HAP-1 (cell line): ENCODE measurements at regions not wholly inside any gene's neighbourhood (a gene's known extent, or its start where the extent isn't known, plus 50 kb on each side); places are given as distances from the start of the nearest gene placed in this dataset.

Experiments used
- DNase-seq, 2 experiments: peaks; one replicate each; pipeline ENCODE4 v3.0.0-alpha.2; 2016 to 2020; ENCODE audit warnings: low spot score in 2 of 2
- H3K27me3 ChIP-seq: fragments of 250-450 bp; sonication (Bioruptor Pico); 2 replicates; pipeline ENCODE4 v1.5.1; 2020; ENCODE audit warnings: low read depth, mild to moderate bottlenecking, moderate library complexity
- H3K36me3 ChIP-seq: fragments of 250-450 bp; sonication (Bioruptor Pico); replicated peaks from 2 replicates; pipeline ENCODE4 v1.5.1; 2020; ENCODE audit warnings: mild to moderate bottlenecking
- H3K4me1 ChIP-seq: fragments of 250-450 bp; sonication (Bioruptor Pico); 2 replicates; pipeline ENCODE4 v1.5.1; 2020; ENCODE audit warnings: mild to moderate bottlenecking
- H3K4me3 ChIP-seq: fragments of 250-450 bp; sonication (Bioruptor Pico); 2 replicates; pipeline ENCODE4 v1.5.1; 2020; ENCODE audit warnings: mild to moderate bottlenecking, moderate library complexity
- H3K9me3 ChIP-seq: fragments of 250-450 bp; sonication (Bioruptor Pico); 2 replicates; pipeline ENCODE4 v1.5.1; 2020; ENCODE audit warnings: mild to moderate bottlenecking, moderate library complexity
- in situ Hi-C: fragments of 300-500 bp; cut with MboI; formaldehyde crosslinking; loops from 3 replicates; pipeline ENCODE4 v1.14.3; 2020; ENCODE audit warnings: low sequenced_read_pairs, inconsistent platforms, mixed read lengths

- H3K27me3 ChIP-seq = no peaks in the 10 kb centered on the region; the same call in 1 of the 2 replicates
- no peak for DNase-seq
- in situ Hi-C loops = no loop called here
Measured at GRCh38 chr15:59879506-59880265, 124.4 kb upstream of the FOXB1 start.

GRCh38 chr15:59876140-59876539 lies 128.0 kb upstream of the FOXB1 start:
- in situ Hi-C loops = no loop called here
- Histone ChIP-seq H3K27me3 (no peaks in the 10 kb centered on the region; the same call in none of the 2 replicates), H3K9me3 (no peaks in the 10 kb centered on the region), H3K4me1 (no peaks in the 10 kb centered on the region), H3K36me3 (no peaks in the 10 kb centered on the region), H3K4me3 (no peak overlapping the region)
- DNase-seq = no peak

More at GRCh38 chr15:59879506-59880265, 124.4 kb upstream of the FOXB1 start:
- no peaks in the 10 kb centered on the region for H3K9me3 ChIP-seq
- no peaks in the 10 kb centered on the region for H3K4me1 ChIP-seq
- H3K4me3 ChIP-seq = no peak overlapping the region
- no peaks in the 10 kb centered on the region for H3K36me3 ChIP-seq

- no peak for DNase-seq
- Histone ChIP-seq H3K36me3 (no peaks in the 10 kb centered on the region), H3K4me3 (no peak overlapping the region), H3K27me3 (peaks cover 3% of the 10 kb centered on the region; the same call in 1 of the 2 replicates), H3K4me1 (no peaks in the 10 kb centered on the region), H3K9me3 (no peaks in the 10 kb centered on the region)
- in situ Hi-C loops = no loop called here
Measured at GRCh38 chr15:59873644-59874272, 130.4 kb upstream of the FOXB1 start.

GRCh38 chr15:59867086-59867855 lies 136.8 kb upstream of the FOXB1 start:
- Histone ChIP-seq H3K27me3 (peaks cover 9% of the 10 kb centered on the region), H3K4me1 (no peaks in the 10 kb centered on the region), H3K9me3 (no peaks in the 10 kb centered on the region), H3K4me3 (no peak overlapping the region), H3K36me3 (no peaks in the 10 kb centered on the region)
- in situ Hi-C loops = no loop called here
- no peak for DNase-seq

- peaks cover 9% of the 10 kb centered on the region for H3K27me3 ChIP-seq
- no peak overlapping the region for H3K4me3 ChIP-seq
- in situ Hi-C loops = no loop called here
- H3K36me3 ChIP-seq = no peaks in the 10 kb centered on the region
- H3K4me1 ChIP-seq = no peaks in the 10 kb centered on the region
- no peak for DNase-seq
- H3K9me3 ChIP-seq = no peaks in the 10 kb centered on the region
Measured at GRCh38 chr15:59866642-59867041, 137.5 kb upstream of the FOXB1 start.

GRCh38 chr15:59862191-59863155 lies 141.6 kb upstream of the FOXB1 start:
- no peak for DNase-seq
- Histone ChIP-seq H3K36me3 (no peaks in the 10 kb centered on the region), H3K27me3 (peaks cover 7% of the 10 kb centered on the region; the same call in 1 of the 2 replicates), H3K4me3 (no peak overlapping the region), H3K9me3 (no peaks in the 10 kb centered on the region), H3K4me1 (no peaks in the 10 kb centered on the region)
- in situ Hi-C loops = no loop called here

GRCh38 chr15:59847968-59848367 lies 156.1 kb upstream of the FOXB1 start:
- no peak overlapping the region for H3K4me3 ChIP-seq
- H3K4me1 ChIP-seq = no peaks in the 10 kb centered on the region
- H3K9me3 ChIP-seq = no peaks in the 10 kb centered on the region
- no peak for DNase-seq
- in situ Hi-C loops = no loop called here
- no peaks in the 10 kb centered on the region for H3K36me3 ChIP-seq
- peaks cover 2% of the 10 kb centered on the region; the same call in 1 of the 2 replicates for H3K27me3 ChIP-seq

GRCh38 chr15:59845942-59846499 lies 156.9 kb upstream of the BNIP2 start:
- H3K9me3 ChIP-seq = no peaks in the 10 kb centered on the region
- H3K4me3 ChIP-seq = no peak overlapping the region
- H3K27me3 ChIP-seq = no peaks in the 10 kb centered on the region
- no peaks in the 10 kb centered on the region for H3K4me1 ChIP-seq
- in situ Hi-C loops = no loop called here
- no peak for DNase-seq
- H3K36me3 ChIP-seq = no peaks in the 10 kb centered on the region

- in situ Hi-C loops = no loop called here
Measured at GRCh38 chr15:59843609-59844008, 154.5 kb upstream of the BNIP2 start.

GRCh38 chr15:59841036-59841435 lies 151.9 kb upstream of the BNIP2 start:
- no peak for DNase-seq
- Histone ChIP-seq H3K9me3 (no peaks in the 10 kb centered on the region), H3K36me3 (no peaks in the 10 kb centered on the region), H3K27me3 (no peaks in the 10 kb centered on the region), H3K4me1 (no peaks in the 10 kb centered on the region), H3K4me3 (no peak overlapping the region)
- in situ Hi-C loops = no loop called here

More at GRCh38 chr15:59843609-59844008, 154.5 kb upstream of the BNIP2 start:
- no peaks in the 10 kb centered on the region for H3K36me3 ChIP-seq
- no peaks in the 10 kb centered on the region for H3K9me3 ChIP-seq
- no peak for DNase-seq
- no peak overlapping the region for H3K4me3 ChIP-seq
- H3K4me1 ChIP-seq = no peaks in the 10 kb centered on the region
- no peaks in the 10 kb centered on the region for H3K27me3 ChIP-seq

- in situ Hi-C loops = no loop called here
- DNase-seq = no peak
- Histone ChIP-seq H3K4me3 (no peak overlapping the region), H3K9me3 (no peaks in the 10 kb centered on the region), H3K4me1 (no peaks in the 10 kb centered on the region), H3K36me3 (no peaks in the 10 kb centered on the region), H3K27me3 (no peaks in the 10 kb centered on the region; the same call in 1 of the 2 replicates)
Measured at GRCh38 chr15:59839906-59840305, 150.8 kb upstream of the BNIP2 start.

- in situ Hi-C loops = no loop called here
- no peak for DNase-seq
- H3K27me3 ChIP-seq = no peaks in the 10 kb centered on the region; the same call in 1 of the 2 replicates
- H3K4me1 ChIP-seq = no peaks in the 10 kb centered on the region
- H3K4me3 ChIP-seq = no peak overlapping the region
- H3K9me3 ChIP-seq = no peaks in the 10 kb centered on the region
- H3K36me3 ChIP-seq = no peaks in the 10 kb centered on the region
Measured at GRCh38 chr15:59838900-59839299, 149.8 kb upstream of the BNIP2 start.

- Histone ChIP-seq H3K4me3 (no peak overlapping the region), H3K27me3 (no peaks in the 10 kb centered on the region; the same call in 1 of the 2 replicates), H3K36me3 (no peaks in the 10 kb centered on the region), H3K4me1 (no peaks in the 10 kb centered on the region), H3K9me3 (no peaks in the 10 kb centered on the region)
- DNase-seq = no peak
- in situ Hi-C loops = no loop called here
Measured at GRCh38 chr15:59835776-59836175, 146.7 kb upstream of the BNIP2 start.
